EH (cell line): ENCODE measurements at regions not wholly inside any gene's neighbourhood (a gene's known extent, or its start where the extent isn't known, plus 50 kb on each side); places are given as distances from the start of the nearest gene placed in this dataset.
"Not testable (repeated sequence)": the region's sequence is repeated elsewhere in the genome, so short reads cannot be mapped to it uniquely, and the experiment has no call there.

Experiments used
- DNase-seq: peaks from one replicate; pipeline ENCODE4 v3.0.0-alpha.2; 2015; ENCODE audit warnings: low read depth

GRCh38 chr6:121595646-121596045 is 160.2 kb downstream of the GJA1 start:
- DNase-seq: no peak

- DNase-seq: no peak
These were observed 161.0 kb downstream of the GJA1 start for GRCh38 chr6:121596441-121596840.

GRCh38 chr6:121597654-121598053 is 162.2 kb downstream of the GJA1 start:
- peak; percentile 80 for DNase-seq

- DNase-seq: not testable (repeated sequence)
These were observed 163.9 kb downstream of the GJA1 start for GRCh38 chr6:121599331-121599730.

GRCh38 chr6:121600389-121601168 is 165.1 kb downstream of the GJA1 start:
- no peak for DNase-seq

- DNase-seq: no peak
These were observed 168.0 kb downstream of the GJA1 start for GRCh38 chr6:121603486-121603885.

GRCh38 chr6:121607721-121608120 is 172.3 kb downstream of the GJA1 start:
- no peak for DNase-seq

GRCh38 chr6:121608270-121608669 is 172.8 kb downstream of the GJA1 start:
- peak; percentile 6 for DNase-seq

GRCh38 chr6:121609281-121609680 is 173.8 kb downstream of the GJA1 start:
- no peak for DNase-seq

GRCh38 chr6:121612927-121613326 is 177.5 kb downstream of the GJA1 start:
- peak; percentile 4 for DNase-seq

GRCh38 chr6:121614115-121614514 is 178.7 kb downstream of the GJA1 start:
- DNase-seq: peak; percentile 39

- no peak for DNase-seq
These were observed 180.0 kb downstream of the GJA1 start for GRCh38 chr6:121615493-121615892.

GRCh38 chr6:121616406-121616805 is 181.0 kb downstream of the GJA1 start:
- DNase-seq: no peak

GRCh38 chr6:121617388-121617787 is 181.9 kb downstream of the GJA1 start:
- no peak for DNase-seq

GRCh38 chr6:121619013-121619412 is 183.6 kb downstream of the GJA1 start:
- DNase-seq: no peak

GRCh38 chr6:121619987-121620740 is 184.7 kb downstream of the GJA1 start:
- DNase-seq: no peak

GRCh38 chr6:121627761-121628160 is 192.3 kb downstream of the GJA1 start:
- DNase-seq: no peak

- DNase-seq: no peak
These were observed 195.3 kb downstream of the GJA1 start for GRCh38 chr6:121630716-121631115.

GRCh38 chr6:121631752-121632151 is 196.3 kb downstream of the GJA1 start:
- DNase-seq: not testable (repeated sequence)

GRCh38 chr6:121633309-121633708 is 197.9 kb downstream of the GJA1 start:
- DNase-seq: no peak

- DNase-seq: not testable (repeated sequence)
These were observed 199.1 kb downstream of the GJA1 start for GRCh38 chr6:121634586-121634985.

- no peak for DNase-seq
These were observed 199.9 kb downstream of the GJA1 start for GRCh38 chr6:121635355-121635754.

GRCh38 chr6:121636217-121636616 is 200.8 kb downstream of the GJA1 start:
- DNase-seq: not testable (repeated sequence)
